Right lobe of liver (tissue), 6 donors: ENCODE measurements at regions not wholly inside any gene's neighbourhood (a gene's known extent, or its start where the extent isn't known, plus 50 kb on each side); places are given as distances from the start of the nearest gene placed in this dataset.

Experiments used
- ATAC-seq, 4 donors: fragments of 200-7000 bp; cut with Tn5 transposase; one replicate each; pipeline ENCODE4 v1.9.1; 2020; ENCODE audit warnings: mild to moderate bottlenecking in 4 of 4, moderate library complexity in 4 of 4
- DNase-seq, 3 donors: peaks; one replicate each; pipeline ENCODE4 v3.0.0-alpha.2; 2020
- H3K27ac ChIP-seq, 3 donors: fragments of 200-600 bp; one replicate each; pipeline ENCODE4 v1.8.0; 2022
- H3K27me3 ChIP-seq, 2 donors: fragments of 200-600 bp; one replicate each; pipeline ENCODE4 v1.8.0; 2022
- H3K36me3 ChIP-seq, 4 donors: fragments of 200-600 bp; sonication (generic) in 1 of 4; one replicate each; pipeline versions ENCODE4 v1.5.1 to v1.8.0; 2017 to 2022; ENCODE audit warnings: control low read depth in 1 of 4
- H3K4me1 ChIP-seq, 4 donors: fragments of 200-600 bp; sonication (generic) in 1 of 4; one replicate each; pipeline versions ENCODE4 v1.5.1 to v1.8.0; 2017 to 2022; ENCODE audit warnings: control low read depth in 1 of 4
- H3K4me3 ChIP-seq, 3 donors: fragments of 200-600 bp; one replicate each; pipeline ENCODE4 v1.8.0; 2022
- H3K9me3 ChIP-seq, 4 donors: fragments of 200-600 bp; sonication (generic) in 1 of 4; one replicate each; pipeline versions ENCODE4 v1.5.1 to v1.8.0; 2017 to 2022; ENCODE audit warnings: control low read depth in 1 of 4
- POLR2A ChIP-seq: fragments of 450-650 bp; IDR thresholded peaks from one replicate; pipeline ENCODE4 v1.6.1; 2017; ENCODE audit warnings: antibody characterized with exemption, mild to moderate bottlenecking
- WGBS: methylation state at CpG from one replicate; pipeline ENCODE4 v1.1.6; 2018; ENCODE audit warnings: low coverage, low lambda C conversion rate; ENCODE audit not compliant: insufficient coverage; ENCODE audit errors: missing lambda C conversion rate; 5-methylcytosine and 5-hydroxymethylcytosine counted together
- intact Hi-C, 2 donors: fragments of 100-400 bp; cut with DNase I; formaldehyde crosslinking; loops; one replicate each; pipeline versions ENCODE4 v1.11.2 to v1.14.1; 2022
- TF ChIP-seq, protein P1 (sequence below), 4 donors: fragments of 200-600 bp in 3 of 4; fragments of 450-650 bp in 1 of 4; IDR thresholded peaks; one replicate each; pipeline versions ENCODE4 v1.5.1 to v1.8.0; 2016 to 2022; ENCODE audit warnings: antibody characterized with exemption in 4 of 4, mild to moderate bottlenecking in 2 of 4
- donor health status: DM: no; HTN: yes; CAD: no.
- donor health status: DM: no; HTN: no; CAD: no.
- donor health status: DM: no; HTN: no; CAD: no.
- donor health status: DM: no; HTN: yes; CAD: no.
- donor health status: DM: no; HTN: yes; CAD: no.

DNA sequence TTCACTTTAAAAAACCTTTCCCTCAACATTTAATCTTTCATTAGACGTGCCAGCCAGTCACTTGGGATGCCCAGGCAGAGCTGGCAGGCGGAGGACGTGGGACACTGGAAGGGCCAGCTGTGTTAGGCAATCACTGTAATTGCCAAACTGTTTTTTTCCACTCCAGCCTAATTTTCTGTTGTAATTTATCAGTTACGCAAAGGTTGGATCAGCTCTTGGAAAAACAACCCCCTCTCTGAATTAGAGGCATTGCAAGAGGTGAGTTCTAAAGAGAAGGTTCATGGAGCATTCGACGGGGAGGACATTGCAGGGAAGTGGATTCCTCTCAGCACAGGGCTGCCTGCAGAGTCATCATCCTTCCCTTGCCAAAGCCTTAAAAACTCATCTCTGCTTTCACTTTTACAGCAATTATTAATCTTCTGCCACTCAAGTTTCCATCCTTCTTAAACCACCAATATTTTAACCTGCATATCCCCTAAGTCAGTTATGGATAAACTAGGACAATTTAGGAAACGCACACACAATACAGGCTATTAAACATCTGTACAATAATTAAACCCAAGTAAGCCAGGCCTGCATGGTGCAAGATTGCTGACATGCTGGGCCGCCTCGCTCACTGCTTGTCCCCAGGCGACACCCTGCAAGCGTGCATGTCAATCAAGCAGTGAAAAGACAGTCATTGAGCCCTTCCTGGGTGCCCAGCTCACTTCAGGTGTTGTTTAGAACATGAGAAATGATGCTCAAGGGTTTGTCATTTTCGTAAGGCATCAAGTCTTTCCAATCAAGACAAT lies 272.3 kb upstream of the RNF32 start:
- intact Hi-C loops = no loop called here
- no peaks in the 10 kb centered on the region for H3K9me3 ChIP-seq
- H3K27ac ChIP-seq = peak overlapping the region in 2 of 3 donors; percentile 32 to 71
- peaks cover 0 to 21% (median 8%) of the 10 kb centered on the region in 4 donors for H3K4me1 ChIP-seq
- WGBS = 24% methylated on average over 12 of the region's 12 CpGs
- TF ChIP-seq, protein P1, sequence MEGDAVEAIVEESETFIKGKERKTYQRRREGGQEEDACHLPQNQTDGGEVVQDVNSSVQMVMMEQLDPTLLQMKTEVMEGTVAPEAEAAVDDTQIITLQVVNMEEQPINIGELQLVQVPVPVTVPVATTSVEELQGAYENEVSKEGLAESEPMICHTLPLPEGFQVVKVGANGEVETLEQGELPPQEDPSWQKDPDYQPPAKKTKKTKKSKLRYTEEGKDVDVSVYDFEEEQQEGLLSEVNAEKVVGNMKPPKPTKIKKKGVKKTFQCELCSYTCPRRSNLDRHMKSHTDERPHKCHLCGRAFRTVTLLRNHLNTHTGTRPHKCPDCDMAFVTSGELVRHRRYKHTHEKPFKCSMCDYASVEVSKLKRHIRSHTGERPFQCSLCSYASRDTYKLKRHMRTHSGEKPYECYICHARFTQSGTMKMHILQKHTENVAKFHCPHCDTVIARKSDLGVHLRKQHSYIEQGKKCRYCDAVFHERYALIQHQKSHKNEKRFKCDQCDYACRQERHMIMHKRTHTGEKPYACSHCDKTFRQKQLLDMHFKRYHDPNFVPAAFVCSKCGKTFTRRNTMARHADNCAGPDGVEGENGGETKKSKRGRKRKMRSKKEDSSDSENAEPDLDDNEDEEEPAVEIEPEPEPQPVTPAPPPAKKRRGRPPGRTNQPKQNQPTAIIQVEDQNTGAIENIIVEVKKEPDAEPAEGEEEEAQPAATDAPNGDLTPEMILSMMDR (IDR thresholded peaks at IDR 0.05) = no peak
- TF ChIP-seq POLR2A = peak; percentile 54
- peak overlapping the region in 2 of 3 donors; percentile 3 to 9 for H3K4me3 ChIP-seq
- H3K36me3 ChIP-seq = no peaks in the 10 kb centered on the region
- H3K27me3 ChIP-seq = no peaks in the 10 kb centered on the region
- ATAC-seq = peak; percentile 91 to 96 (median 94)
- peak; percentile 71 to 83 (median 82) for DNase-seq

- Histone ChIP-seq H3K27me3 (no peaks in the 10 kb centered on the region), H3K4me3 (no peak overlapping the region), H3K27ac (no peak overlapping the region), H3K4me1 (peaks cover 0 to 13% (median 4%) of the 10 kb centered on the region in 4 donors), H3K36me3 (no peaks in the 10 kb centered on the region), H3K9me3 (no peaks in the 10 kb centered on the region)
- WGBS = 97% methylated on average over 4 of the region's 5 CpGs
- TF ChIP-seq, protein P1 (IDR thresholded peaks at IDR 0.05) = no peak
- TF ChIP-seq POLR2A = no peak
- intact Hi-C loops = no loop called here
- DNase-seq = no peak
- no peak for ATAC-seq
Measured at GRCh38 chr7:156363751-156364150, 276.8 kb upstream of the RNF32 start.

DNA sequence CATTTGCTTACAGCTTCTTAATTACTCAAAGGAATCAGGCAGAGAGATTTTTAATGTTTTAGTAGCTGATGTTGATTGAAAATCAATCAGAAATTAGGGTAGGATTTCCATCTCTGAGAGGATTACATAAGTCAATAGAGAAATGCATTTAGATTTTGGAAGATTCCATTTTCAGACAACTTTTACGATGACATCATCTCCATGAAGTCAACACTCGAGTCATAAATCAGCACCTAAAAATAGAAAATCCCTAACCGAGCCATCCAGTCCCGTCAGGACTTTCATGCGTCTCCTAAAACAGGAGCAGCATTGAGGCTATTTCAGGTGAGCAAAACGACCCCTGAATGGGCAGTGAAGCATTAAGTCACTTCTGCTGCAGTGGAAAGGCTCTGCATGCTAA lies 279.7 kb upstream of the RNF32 start:
- DNase-seq (no peak), ATAC-seq (no peak)
- Histone ChIP-seq H3K4me3 (no peak overlapping the region), H3K9me3 (no peaks in the 10 kb centered on the region), H3K4me1 (no peaks in the 10 kb centered on the region), H3K27me3 (no peaks in the 10 kb centered on the region), H3K36me3 (no peaks in the 10 kb centered on the region), H3K27ac (no peak overlapping the region)
- WGBS = 74% methylated on average over 6 of the region's 6 CpGs
- TF ChIP-seq, protein P1 (IDR thresholded peaks at IDR 0.05) = no peak
- intact Hi-C loops = no loop called here

GRCh38 chr7:156356551-156356950 lies 284.0 kb upstream of the RNF32 start:
- H3K4me1 ChIP-seq = no peaks in the 10 kb centered on the region
- intact Hi-C loops = no loop called here
- H3K27ac ChIP-seq = no peak overlapping the region
- WGBS = 78% methylated on average over 5 of the region's 5 CpGs
- no peak for DNase-seq
- no peak overlapping the region for H3K4me3 ChIP-seq
- no peak for ATAC-seq
- H3K36me3 ChIP-seq = no peaks in the 10 kb centered on the region
- H3K9me3 ChIP-seq = no peaks in the 10 kb centered on the region
- no peak for TF ChIP-seq POLR2A
- TF ChIP-seq, protein P1 (IDR thresholded peaks at IDR 0.05) = no peak
- H3K27me3 ChIP-seq = no peaks in the 10 kb centered on the region
